HG02588 (cell line): ENCODE measurements at regions not wholly inside any gene's neighbourhood (a gene's known extent, or its start where the extent isn't known, plus 50 kb on each side); places are given as distances from the start of the nearest gene placed in this dataset.

ENCODE experiments used
- ATAC-seq: cut with Tn5 transposase; IDR thresholded peaks from one replicate; pipeline ENCODE4 v1.9.1; 2021; ENCODE audit warnings: mild to moderate bottlenecking, moderate library complexity; ENCODE audit not compliant: unreplicated experiment

DNA sequence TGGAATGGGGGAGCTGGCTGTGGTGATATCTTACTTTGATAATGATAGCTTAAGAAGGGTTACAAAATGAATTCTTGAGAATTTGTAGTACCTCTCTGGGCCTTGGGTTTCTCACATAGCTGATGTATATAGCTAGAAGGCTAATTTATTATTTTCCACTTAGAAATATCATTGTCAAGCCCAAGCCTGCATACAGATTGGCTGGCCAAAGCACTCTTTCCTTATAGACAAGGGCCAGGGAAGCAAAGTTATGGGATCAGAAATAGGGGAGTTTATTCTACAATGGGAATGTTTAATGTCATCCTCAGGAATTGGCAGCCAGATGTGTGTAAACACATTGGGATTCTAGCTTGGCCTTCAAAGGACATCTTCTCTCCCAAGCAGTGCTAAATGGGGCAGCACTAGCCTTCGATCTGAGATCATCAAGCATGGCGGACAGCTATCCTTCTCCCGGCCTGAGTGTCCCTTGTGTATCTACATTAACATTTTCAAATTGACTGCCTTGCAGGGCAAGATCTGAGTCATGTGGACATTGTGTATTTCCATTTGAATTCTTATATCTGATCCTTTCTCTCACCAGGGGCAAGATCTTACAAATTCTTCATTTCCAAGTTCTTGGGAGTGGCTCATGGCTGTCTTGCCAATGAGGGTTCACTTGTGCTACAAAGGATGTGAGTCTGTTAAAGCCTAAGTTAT, 457.2 kb downstream of the ARHGEF28 start:
- no peak for ATAC-seq

DNA sequence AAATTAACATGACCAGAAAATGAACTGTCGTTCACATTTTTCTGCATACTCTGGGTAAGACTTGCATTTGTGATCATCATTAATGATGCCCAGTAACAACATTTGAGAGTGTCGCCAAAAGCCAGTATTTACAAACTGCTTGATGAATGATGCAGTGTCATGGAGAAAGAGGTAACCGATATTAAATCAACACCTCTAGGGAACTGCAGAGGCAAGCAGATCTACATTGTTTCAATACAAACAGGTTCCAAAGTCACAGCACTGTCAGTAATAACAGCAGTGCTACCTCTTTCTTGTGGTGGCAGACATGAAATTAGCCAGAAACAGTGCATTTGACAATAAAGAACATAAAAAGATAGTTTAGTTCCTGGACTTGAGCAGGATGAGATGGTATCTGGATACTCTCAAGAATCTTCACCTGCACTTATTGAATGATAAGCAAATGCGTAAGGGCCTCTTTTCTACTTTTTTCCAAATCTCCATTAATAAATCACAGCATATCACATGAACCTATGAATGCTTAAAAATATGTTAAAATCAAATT, 456.6 kb downstream of the ARHGEF28 start:
- ATAC-seq = no peak

DNA sequence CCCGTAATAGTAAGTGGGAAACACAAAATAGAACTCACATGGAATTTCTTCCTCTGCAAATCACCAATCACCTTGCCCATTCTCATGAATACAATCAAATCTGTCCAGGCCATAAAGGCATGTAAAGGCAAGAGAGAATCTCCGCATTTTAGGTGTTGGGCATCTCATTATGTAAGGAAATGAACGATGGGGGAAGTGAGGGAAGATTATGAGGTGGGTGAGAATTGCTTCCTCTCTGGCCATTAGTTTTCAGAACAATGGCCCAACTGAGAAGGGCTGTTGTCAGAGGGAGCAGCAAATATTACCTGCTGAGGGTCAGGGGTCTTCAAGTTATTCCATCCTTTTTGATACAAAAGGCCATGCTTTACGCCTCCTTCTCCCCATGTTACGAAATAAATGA, 455.1 kb downstream of the ARHGEF28 start:
- no peak for ATAC-seq

DNA sequence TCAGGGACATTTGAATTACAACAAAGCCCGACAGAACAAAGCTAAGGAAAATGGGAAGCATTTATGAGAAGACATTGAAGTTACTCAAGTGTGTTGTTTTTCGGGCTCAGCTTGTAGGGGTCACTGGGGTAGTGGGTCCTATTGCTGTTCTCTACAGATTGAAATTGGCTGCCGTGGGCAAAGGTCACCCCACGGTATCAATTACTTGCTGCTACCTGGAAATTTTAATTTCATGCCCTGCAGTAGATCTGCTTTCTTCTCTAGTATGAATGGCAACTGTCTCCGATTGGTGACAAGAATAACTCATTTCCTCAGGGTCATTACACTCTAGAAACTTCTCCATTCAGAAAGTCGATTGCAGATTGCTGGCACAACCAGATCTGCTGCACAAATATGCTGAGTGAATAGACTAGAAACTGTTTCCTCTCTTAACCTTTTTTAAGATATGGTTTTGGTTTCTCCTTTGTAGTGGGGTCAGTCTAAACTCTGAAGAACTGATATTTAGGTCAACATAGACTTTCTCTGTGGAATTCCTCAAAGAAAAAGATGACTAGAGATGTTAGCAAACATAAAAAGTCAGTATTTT, 454.1 kb downstream of the ARHGEF28 start:
- ATAC-seq = no peak

DNA sequence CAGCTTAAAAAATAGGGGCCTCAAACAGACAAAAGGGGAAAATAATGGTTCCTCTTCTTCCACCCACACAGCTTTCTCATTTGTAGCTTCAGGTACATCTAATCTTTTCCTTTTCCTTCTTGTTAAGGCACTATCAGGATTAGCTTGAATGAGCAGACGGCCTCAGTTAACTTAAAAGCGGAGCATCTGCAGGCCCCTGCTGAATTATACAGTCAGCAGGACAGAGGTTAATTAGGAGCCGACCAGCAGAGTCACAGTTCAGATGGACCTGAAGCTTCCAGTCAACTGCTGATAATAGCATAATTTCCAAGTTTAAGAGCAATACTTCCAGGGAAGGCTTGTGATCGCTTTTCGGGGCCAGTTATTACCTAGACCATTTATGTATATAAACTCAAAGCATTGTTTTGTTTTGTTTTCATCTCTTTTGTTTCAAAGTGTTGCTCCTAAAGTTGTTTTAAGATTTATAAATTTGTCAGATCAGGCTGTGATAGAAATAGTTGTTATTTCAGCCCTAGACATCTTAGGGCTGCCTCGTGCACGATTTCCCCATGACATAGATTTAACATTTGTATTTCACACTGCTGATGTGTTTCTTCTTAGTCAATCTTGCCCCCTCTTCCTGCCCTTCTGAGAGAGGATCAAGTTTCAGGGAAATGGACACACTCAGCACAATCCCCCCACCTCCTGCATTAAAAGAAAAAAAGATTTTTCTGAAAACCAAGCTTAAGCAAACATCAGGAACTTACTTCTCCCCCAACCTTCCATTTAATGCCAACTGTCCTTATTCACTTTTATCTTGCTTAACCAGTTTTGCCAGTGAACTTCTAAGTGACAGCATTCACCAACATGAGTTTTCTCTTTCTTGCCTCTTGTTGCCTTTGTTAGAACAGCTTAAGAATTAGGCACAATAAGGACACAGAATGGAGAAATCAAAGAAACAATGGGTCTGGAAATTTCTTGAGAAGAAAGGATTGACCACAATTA, 449.8 kb downstream of the ARHGEF28 start:
- no peak for ATAC-seq

DNA sequence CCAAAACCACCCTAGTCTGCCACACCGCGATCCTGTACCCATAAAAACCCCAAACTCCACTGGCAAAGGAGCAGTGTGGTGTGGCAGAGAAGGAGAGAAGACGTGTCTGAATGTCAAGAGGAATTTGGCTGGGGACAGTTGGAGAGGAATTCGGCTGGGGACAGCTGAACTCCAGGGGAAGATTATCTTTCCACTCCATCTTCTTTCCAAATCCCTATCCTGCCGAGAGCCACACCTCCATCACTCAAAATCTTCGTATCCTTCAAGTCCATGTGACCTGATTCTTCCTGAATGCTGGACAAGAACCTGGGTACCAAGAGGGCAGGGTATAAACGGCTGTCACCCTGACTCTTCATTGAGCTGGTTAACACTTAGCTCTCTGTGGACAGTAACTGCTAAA, 448.1 kb downstream of the ARHGEF28 start:
- no peak for ATAC-seq

DNA sequence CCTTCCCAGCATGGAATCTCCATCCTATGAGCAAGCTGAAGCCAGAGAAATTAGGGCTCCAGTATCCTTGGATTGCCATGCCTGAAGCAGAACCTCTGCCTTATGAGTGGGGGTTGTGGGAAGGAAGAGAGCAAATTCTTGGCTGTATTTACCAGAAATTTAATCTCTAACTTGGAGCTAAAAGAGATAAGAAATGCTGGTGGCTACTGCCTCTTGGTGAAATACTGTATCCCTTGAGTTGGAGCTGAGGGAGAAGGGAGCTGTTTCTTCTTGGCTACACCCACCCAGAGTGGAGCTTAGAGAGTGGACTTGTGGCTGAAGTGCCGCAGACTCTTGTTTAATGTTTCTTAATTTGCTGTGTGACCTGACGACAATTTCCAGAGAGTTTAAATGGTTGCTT, 447.3 kb downstream of the ARHGEF28 start:
- ATAC-seq = no peak

DNA sequence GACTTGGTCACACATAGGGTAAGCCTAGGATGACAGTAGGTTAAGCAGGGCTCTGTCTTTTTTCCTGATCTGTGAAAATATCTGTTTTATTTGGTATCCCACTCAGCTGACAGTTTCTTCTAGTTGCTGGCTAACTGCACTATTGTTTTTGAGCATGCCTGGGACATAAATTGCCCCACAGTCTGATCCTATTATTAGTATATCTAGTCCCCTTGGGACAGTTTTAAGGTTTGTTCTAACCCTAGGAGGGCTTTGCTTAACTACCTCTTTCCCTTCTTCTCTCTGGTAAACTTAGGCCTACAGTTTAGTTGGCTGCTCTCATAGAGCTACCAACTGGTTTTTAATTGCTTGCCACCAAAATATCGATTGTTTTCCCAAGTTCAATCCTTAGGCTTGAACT, 446.6 kb downstream of the ARHGEF28 start:
- ATAC-seq = no peak

DNA sequence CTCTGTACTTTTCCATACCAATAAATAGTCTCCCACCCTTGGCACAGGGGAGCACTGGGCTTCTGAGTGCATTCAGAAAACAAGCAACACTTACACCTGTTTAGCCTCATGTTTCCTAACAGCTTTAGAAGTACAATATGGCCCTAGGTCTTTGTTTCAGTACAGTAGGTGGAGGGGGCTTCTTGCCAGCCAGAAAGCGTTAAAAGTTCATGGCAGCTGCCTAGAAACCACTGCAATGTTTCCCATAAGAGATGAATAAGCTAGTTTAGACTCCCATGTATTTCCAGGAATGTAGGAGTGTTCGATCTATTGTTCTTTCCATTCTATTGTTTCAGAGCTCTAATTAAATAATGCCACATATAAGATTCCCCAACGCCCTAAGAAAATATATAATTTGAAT, 444.8 kb downstream of the ARHGEF28 start:
- no peak for ATAC-seq

DNA sequence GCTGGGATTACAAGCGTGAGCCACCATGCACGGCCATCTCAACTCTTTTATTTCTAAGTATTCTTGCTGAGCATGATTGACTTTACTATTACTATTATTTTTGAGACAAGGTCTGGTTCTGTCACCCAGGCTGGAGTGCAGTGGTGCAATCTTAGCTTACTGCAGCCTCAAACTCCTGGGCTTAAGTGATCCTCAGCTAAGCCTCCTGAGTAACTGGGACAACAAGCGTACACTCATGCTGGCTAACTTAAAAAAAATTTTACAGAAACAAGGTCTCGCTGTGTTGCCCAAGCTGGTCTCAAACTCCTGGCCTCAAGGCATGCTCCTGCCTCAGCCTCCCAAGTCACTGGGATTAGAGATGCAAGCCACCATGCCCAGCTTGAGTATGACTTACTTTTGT, 443.7 kb downstream of the ARHGEF28 start:
- no peak for ATAC-seq

DNA sequence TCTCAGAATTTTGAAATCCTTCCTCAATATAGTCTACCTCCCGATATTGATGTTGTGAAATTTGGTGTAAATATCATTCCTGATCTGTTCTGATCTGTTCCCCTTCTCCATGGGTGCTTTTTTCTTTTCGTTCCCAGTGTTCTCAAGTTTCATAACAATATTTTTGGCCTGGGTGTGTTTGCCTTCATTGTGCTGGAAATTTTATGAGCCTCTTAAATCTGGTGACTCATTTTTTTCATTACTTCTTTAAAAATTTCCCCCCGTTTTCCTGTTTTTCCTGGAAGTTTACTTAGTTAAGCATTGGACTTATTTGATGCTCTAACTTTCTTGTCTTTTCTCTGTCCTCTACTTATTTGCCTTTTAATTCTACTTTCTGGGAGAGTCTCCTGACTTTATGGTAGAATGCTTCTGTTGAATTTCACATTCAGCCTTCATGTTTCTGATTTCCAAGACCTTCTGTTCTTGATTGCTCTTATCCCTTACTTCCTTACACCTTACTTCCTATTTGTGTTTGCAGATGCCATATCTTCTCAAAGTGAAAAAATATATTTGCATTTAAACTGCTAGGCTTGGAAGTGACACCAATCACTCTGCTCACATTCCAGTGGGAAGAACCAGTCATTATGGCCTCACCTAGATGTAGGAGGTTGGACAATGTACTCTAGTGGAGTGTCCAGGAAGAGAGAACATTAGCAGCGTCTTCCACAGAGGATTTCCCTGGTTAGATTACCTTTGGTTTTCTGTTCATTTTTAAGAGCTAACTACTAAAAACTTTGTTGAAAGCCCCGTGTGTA, 441.9 kb downstream of the ARHGEF28 start:
- ATAC-seq = no peak

DNA sequence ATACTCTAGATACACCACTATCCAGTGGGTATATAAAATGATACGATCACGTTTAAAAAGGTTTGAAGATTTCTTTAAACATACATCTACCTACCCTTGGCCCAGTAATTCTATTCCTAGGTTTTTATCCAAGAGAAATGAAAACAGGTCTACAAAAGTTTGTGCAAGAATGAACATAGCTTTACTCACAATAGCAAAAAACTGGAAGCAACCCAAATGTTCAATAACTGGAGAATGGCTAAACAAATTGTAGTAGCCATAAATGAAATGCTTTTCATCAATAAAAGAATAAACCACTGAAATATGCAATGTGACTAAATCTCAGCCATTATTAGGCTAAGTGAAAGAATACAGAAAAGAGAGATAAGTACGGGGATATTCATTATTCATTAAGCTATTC, 438.9 kb downstream of the ARHGEF28 start:
- ATAC-seq = no peak

DNA sequence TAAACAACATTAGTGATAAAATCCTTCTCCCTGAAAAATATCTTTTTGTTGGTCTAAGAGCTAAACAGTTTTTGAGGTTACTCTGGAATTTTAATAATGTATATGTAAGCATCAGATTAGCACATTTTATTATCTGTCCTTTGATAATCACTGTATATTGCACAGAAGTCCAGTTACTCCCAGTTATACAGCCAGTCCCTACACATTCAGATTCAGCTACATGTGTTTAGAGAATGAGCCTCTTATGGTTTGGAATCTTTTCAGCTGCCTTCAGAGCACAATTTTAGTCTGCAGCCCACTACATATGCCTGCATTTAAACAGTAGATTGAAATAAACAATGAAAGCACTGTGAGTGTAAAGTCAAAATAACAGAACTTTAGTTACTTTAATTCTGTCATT, 438.2 kb downstream of the ARHGEF28 start:
- ATAC-seq = no peak

DNA sequence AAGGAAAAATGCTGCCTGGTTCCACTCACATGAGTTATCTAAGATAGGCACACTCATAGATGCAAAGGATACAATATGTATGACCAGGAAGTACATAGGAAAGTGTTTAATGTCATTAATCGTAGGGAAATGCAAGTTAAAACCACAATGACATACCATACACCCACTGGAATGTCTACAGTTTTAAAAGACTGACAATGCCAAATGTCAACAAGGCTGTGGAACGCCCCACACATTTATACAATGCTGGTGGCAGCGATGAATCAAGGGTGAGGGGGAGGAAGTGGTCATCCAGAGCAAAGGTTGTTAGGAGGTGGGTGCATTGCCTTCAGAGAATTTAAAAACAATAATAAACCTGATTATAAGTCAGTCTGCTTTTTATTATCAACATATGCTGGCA, 437.8 kb downstream of the ARHGEF28 start:
- ATAC-seq = no peak

DNA sequence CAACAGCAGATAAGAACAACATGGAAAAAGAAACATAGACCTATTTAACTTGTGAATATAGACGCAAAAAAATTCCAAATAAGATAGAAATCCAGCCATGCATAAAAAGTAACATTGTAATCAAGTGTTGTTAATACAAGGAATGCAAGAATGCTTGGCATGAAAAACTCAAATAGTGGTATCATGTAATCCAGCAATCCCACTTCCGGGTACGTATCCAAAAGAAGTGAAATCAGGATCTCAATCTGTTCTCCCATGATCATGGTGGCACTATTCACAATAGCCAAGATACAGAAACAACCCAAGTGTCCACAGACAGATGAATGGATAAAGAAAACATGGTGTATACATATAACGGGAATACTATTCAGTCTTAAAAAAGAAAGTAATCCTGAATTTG, 437.4 kb downstream of the ARHGEF28 start:
- no peak for ATAC-seq

DNA sequence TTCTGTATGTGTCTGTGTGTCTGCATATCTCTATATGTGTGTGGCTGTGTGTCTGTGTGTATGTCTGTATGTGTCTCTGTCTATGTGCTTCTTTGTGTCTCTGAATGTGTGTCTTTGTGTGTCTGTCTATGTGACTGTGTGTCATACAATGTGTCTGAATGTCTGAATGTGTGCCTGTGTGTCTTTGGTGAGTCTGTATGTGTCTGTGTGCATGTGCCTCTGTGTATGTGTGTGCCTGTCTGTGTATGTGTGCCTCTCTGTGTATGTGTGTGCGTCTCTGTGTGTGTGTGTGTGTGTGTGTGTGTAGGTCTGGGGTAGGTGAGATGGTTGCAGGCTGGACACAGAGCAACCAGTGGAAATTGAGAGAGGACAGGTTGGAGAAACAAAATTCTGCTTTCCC, 435.3 kb downstream of the ARHGEF28 start:
- no peak for ATAC-seq

DNA sequence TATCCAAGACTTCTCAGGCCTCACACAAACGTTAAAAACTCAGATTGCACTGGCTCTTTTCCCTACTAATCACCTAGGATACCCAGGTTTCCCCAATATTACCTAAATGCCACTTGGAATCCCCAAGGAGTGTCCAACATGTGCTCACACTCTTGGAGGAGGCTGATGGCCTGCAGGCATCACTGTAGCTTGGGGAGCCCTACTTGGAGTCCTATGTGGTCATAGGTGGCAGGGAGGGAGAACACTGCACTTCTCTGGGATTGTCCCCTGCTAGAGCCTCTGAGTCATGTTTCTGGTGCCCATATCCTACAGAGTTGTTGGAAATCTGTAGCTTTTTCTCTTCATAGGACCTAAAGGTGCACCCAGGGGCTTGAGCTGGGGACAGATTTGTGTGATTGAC, 433.7 kb downstream of the ARHGEF28 start:
- ATAC-seq = no peak

DNA sequence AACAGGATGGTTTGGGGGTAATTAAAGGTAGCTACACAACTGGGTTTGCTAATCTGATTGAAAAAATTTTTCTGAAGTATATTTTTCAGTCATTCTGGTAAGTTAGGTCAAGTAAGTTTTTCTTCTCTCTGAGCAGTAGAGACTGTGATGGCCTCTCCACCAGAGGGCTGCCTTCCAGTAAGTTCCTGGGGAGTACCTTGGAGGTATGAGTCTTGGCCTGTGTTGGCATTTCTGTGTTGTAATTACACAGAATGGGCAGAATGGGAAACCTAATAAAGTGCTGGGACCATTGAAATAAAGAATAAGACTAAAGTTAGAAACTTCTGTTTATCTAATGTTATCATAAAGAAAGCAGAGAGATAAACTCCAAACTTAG, 430.8 kb downstream of the ARHGEF28 start:
- no peak for ATAC-seq

DNA sequence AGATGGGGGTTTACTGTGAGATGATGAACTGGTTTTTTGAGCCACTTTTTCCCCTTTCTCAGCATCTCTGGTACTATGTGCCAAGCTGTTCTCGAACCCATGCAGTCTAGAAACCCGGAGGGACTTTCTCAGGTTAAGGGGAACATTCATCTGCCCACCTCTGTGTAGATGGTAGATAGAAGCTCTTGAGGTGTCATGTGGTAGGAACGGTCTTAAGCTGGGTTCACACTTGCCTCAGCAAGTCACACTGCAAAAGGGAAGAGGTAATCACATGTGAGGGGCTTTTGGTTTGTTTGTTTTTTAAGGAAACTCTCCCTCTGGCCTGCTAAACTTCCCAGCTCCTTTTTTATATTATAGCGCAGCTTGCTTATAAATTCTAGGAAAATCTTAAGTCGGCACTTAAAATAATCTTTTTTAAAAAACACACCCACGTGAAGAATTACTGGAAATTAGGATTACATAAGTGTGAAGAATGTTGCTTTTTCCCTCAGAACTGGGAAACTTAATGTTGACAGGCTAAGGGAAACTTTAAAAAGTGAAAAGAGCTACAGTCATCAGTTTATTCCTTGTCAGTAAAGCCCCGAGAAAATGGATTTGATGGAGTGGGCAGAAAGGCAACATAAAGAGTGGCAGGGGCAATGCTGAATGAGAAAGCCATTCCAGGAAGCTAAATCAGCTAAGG, 430.3 kb downstream of the ARHGEF28 start:
- no peak for ATAC-seq

DNA sequence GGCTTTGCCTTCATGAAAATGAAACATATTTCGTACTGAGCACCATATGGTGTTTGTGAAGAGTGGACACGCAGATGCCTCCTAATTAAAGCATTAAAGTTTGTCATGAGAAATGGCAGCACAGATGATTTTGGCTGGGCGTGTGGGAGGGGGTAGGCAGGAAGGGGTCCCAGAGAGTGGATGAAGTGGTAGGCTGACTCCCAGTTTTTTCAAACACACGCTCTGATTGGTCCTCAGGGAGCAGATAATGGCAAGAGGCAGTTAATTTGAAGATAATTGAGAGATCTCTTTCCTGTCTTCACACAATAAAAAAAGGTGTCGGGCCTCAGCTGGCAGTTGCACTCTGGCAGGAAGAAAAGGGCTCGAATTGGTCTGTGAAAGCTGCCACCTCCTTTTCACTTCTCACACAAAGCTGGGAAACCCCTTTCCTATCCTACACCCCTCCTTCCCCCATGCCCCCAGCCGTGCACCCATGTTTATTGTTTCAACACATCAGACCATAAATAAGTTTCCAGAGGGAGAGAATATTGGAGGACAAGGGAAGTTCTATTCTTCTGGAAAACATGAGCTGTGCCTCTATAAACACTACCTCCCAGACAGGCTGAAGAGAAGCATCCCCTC, 429.6 kb downstream of the ARHGEF28 start:
- ATAC-seq = no peak
